ENCODE measurements at regions not wholly inside any gene's neighbourhood (a gene's known extent, or its start where the extent isn't known, plus 50 kb on each side); places are given as distances from the start of the nearest gene placed in this dataset.

- TF ChIP-seq POLR2A (IDR thresholded peaks at IDR 0.05) (no peak), CTCF (IDR thresholded peaks at IDR 0.05) (no peak)
Observed at GRCh38 chr6:166768761-166769160, 141.7 kb upstream of the RPS6KA2 start.
